ENCODE measurements at regions not wholly inside any gene's neighbourhood (a gene's known extent, or its start where the extent isn't known, plus 50 kb on each side); places are given as distances from the start of the nearest gene placed in this dataset.
"Not testable (repeated sequence)": the region's sequence is repeated elsewhere in the genome, so short reads cannot be mapped to it uniquely, and the experiment has no call there.

- DNase-seq (ENCODE audit: extremely low read depth, insufficient read length); H3K36me3 ChIP-seq (ENCODE audit: control insufficient read depth, insufficient read depth, low read length); H3K4me3 ChIP-seq (replicated peaks; ENCODE audit: low read depth, low read length); H3K27me3 ChIP-seq (replicated peaks; ENCODE audit: control insufficient read depth, insufficient read depth, low read length): not testable (repeated sequence)
These were observed 54.1 kb upstream of the NBPF9 start for GRCh38 chr1:149157409-149157808.

GRCh38 chr1:149158308-149158707 is 55.0 kb upstream of the NBPF9 start:
- H3K4me3 ChIP-seq (replicated peaks; ENCODE audit: low read depth, low read length); DNase-seq (ENCODE audit: extremely low read depth, insufficient read length); H3K27me3 ChIP-seq (replicated peaks; ENCODE audit: control insufficient read depth, insufficient read depth, low read length); H3K36me3 ChIP-seq (ENCODE audit: control insufficient read depth, insufficient read depth, low read length): not testable (repeated sequence)

- DNase-seq (ENCODE audit: extremely low read depth, insufficient read length) = not testable (repeated sequence)
These were observed 59.7 kb upstream of the NBPF9 start for GRCh38 chr1:149163063-149163444.

GRCh38 chr1:149174765-149175164 is 71.4 kb upstream of the NBPF9 start:
- H3K36me3 ChIP-seq (ENCODE audit: control insufficient read depth, insufficient read depth, low read length); H3K27me3 ChIP-seq (replicated peaks; ENCODE audit: control insufficient read depth, insufficient read depth, low read length): not testable (repeated sequence)
- peak overlapping the region; percentile 33; the same call in 1 of the 2 replicates for H3K4me3 ChIP-seq (replicated peaks; ENCODE audit: low read depth, low read length)

More at GRCh38 chr1:149163063-149163444, 59.7 kb upstream of the NBPF9 start:
- H3K4me3 ChIP-seq (replicated peaks; ENCODE audit: low read depth, low read length); H3K27me3 ChIP-seq (replicated peaks; ENCODE audit: control insufficient read depth, insufficient read depth, low read length); H3K36me3 ChIP-seq (ENCODE audit: control insufficient read depth, insufficient read depth, low read length): not testable (repeated sequence)

GRCh38 chr1:149175812-149176211 is 72.5 kb upstream of the NBPF9 start:
- not testable (repeated sequence) for H3K27me3 ChIP-seq (replicated peaks; ENCODE audit: control insufficient read depth, insufficient read depth, low read length); DNase-seq (ENCODE audit: extremely low read depth, insufficient read length); H3K36me3 ChIP-seq (ENCODE audit: control insufficient read depth, insufficient read depth, low read length)
- H3K4me3 ChIP-seq (replicated peaks; ENCODE audit: low read depth, low read length) = peak overlapping the region; percentile 28; the same call in 1 of the 2 replicates

More at GRCh38 chr1:149174765-149175164, 71.4 kb upstream of the NBPF9 start:
- DNase-seq (ENCODE audit: extremely low read depth, insufficient read length) = not testable (repeated sequence)

GRCh38 chr1:149176453-149177316 is 73.3 kb upstream of the NBPF9 start:
- H3K27me3 ChIP-seq (replicated peaks; ENCODE audit: control insufficient read depth, insufficient read depth, low read length); H3K36me3 ChIP-seq (ENCODE audit: control insufficient read depth, insufficient read depth, low read length): not testable (repeated sequence)
- DNase-seq (ENCODE audit: extremely low read depth, insufficient read length) = peak; percentile 76
- peak overlapping the region; percentile 55 for H3K4me3 ChIP-seq (replicated peaks; ENCODE audit: low read depth, low read length)

GRCh38 chr1:149190742-149191141 is 87.4 kb upstream of the NBPF9 start:
- not testable (repeated sequence) for DNase-seq (ENCODE audit: extremely low read depth, insufficient read length); H3K4me3 ChIP-seq (replicated peaks; ENCODE audit: low read depth, low read length)

GRCh38 chr1:149196651-149197050 is 93.3 kb upstream of the NBPF9 start:
- H3K4me3 ChIP-seq (replicated peaks; ENCODE audit: low read depth, low read length); H3K27me3 ChIP-seq (replicated peaks; ENCODE audit: control insufficient read depth, insufficient read depth, low read length); DNase-seq (ENCODE audit: extremely low read depth, insufficient read length); H3K36me3 ChIP-seq (ENCODE audit: control insufficient read depth, insufficient read depth, low read length): not testable (repeated sequence)

More at GRCh38 chr1:149190742-149191141, 87.4 kb upstream of the NBPF9 start:
- H3K27me3 ChIP-seq (replicated peaks; ENCODE audit: control insufficient read depth, insufficient read depth, low read length); H3K36me3 ChIP-seq (ENCODE audit: control insufficient read depth, insufficient read depth, low read length): not testable (repeated sequence)

- peak; percentile 6 for DNase-seq (ENCODE audit: extremely low read depth, insufficient read length)
- not testable (repeated sequence) for H3K4me3 ChIP-seq (replicated peaks; ENCODE audit: low read depth, low read length); H3K27me3 ChIP-seq (replicated peaks; ENCODE audit: control insufficient read depth, insufficient read depth, low read length); H3K36me3 ChIP-seq (ENCODE audit: control insufficient read depth, insufficient read depth, low read length)
These were observed 97.2 kb upstream of the NBPF9 start for GRCh38 chr1:149200567-149200966.

- DNase-seq (ENCODE audit: extremely low read depth, insufficient read length); H3K27me3 ChIP-seq (replicated peaks; ENCODE audit: control insufficient read depth, insufficient read depth, low read length): not testable (repeated sequence)
These were observed 98.9 kb upstream of the NBPF9 start for GRCh38 chr1:149202283-149202682.

GRCh38 chr1:149204396-149204795 is 101.0 kb upstream of the NBPF9 start:
- not testable (repeated sequence) for DNase-seq (ENCODE audit: extremely low read depth, insufficient read length); H3K27me3 ChIP-seq (replicated peaks; ENCODE audit: control insufficient read depth, insufficient read depth, low read length); H3K36me3 ChIP-seq (ENCODE audit: control insufficient read depth, insufficient read depth, low read length); H3K4me3 ChIP-seq (replicated peaks; ENCODE audit: low read depth, low read length)

More at GRCh38 chr1:149202283-149202682, 98.9 kb upstream of the NBPF9 start:
- H3K4me3 ChIP-seq (replicated peaks; ENCODE audit: low read depth, low read length); H3K36me3 ChIP-seq (ENCODE audit: control insufficient read depth, insufficient read depth, low read length): not testable (repeated sequence)

GRCh38 chr1:149208836-149209235 is 105.5 kb upstream of the NBPF9 start:
- not testable (repeated sequence) for H3K36me3 ChIP-seq (ENCODE audit: control insufficient read depth, insufficient read depth, low read length); H3K4me3 ChIP-seq (replicated peaks; ENCODE audit: low read depth, low read length); DNase-seq (ENCODE audit: extremely low read depth, insufficient read length); H3K27me3 ChIP-seq (replicated peaks; ENCODE audit: control insufficient read depth, insufficient read depth, low read length)

GRCh38 chr1:149211757-149212420 is 108.5 kb upstream of the NBPF9 start:
- not testable (repeated sequence) for DNase-seq (ENCODE audit: extremely low read depth, insufficient read length); H3K27me3 ChIP-seq (replicated peaks; ENCODE audit: control insufficient read depth, insufficient read depth, low read length)

GRCh38 chr1:149212946-149213345 is 109.6 kb upstream of the NBPF9 start:
- H3K4me3 ChIP-seq (replicated peaks; ENCODE audit: low read depth, low read length); DNase-seq (ENCODE audit: extremely low read depth, insufficient read length); H3K27me3 ChIP-seq (replicated peaks; ENCODE audit: control insufficient read depth, insufficient read depth, low read length); H3K36me3 ChIP-seq (ENCODE audit: control insufficient read depth, insufficient read depth, low read length): not testable (repeated sequence)

More at GRCh38 chr1:149211757-149212420, 108.5 kb upstream of the NBPF9 start:
- H3K36me3 ChIP-seq (ENCODE audit: control insufficient read depth, insufficient read depth, low read length); H3K4me3 ChIP-seq (replicated peaks; ENCODE audit: low read depth, low read length): not testable (repeated sequence)

All from GM06990 (cell line).